H1 (cell line): ENCODE measurements at regions not wholly inside any gene's neighbourhood (a gene's known extent, or its start where the extent isn't known, plus 50 kb on each side); places are given as distances from the start of the nearest gene placed in this dataset.

Experiments used
- ASH2L ChIP-seq: fragments of 200-600, 300-600 bp; sonication (generic); IDR thresholded peaks from one replicate; pipeline ENCODE4 v1.7.1; 2017; ENCODE audit warnings: low read length
- ATF3 ChIP-seq: IDR thresholded peaks from 2 replicates; pipeline ENCODE4 v1.6.1; 2011; ENCODE audit warnings: low read depth, mild to moderate bottlenecking, low read length; ENCODE audit not compliant: insufficient read depth
- BACH1 ChIP-seq: IDR thresholded peaks from 2 replicates; pipeline ENCODE4 v1.6.1; 2012; ENCODE audit warnings: low read length, improper control_type of control experiment
- CHD7 ChIP-seq: fragments of 300-600 bp; sonication (generic); IDR thresholded peaks from 2 replicates; pipeline ENCODE4 v1.7.1; 2012; ENCODE audit warnings: low read length, moderate library complexity, mild to moderate bottlenecking, inconsistent platforms; ENCODE audit not compliant: insufficient replicate concordance
- CTBP2 ChIP-seq: IDR thresholded peaks from 2 replicates; pipeline ENCODE4 v1.7.0; 2011; ENCODE audit warnings: borderline replicate concordance, mild to moderate bottlenecking, moderate library complexity, mixed read lengths, low read length; ENCODE audit not compliant: insufficient read depth, insufficient read length
- FOSL1 ChIP-seq: IDR thresholded peaks from 2 replicates; pipeline ENCODE4 v1.6.1; 2011; ENCODE audit warnings: mild to moderate bottlenecking, low read depth, low read length, moderate library complexity; ENCODE audit not compliant: insufficient read depth
- MAX ChIP-seq: IDR thresholded peaks from 2 replicates; pipeline ENCODE4 v1.6.1; 2012; ENCODE audit warnings: inconsistent platforms
- POLR2AphosphoS5 ChIP-seq: IDR thresholded peaks from 2 replicates; pipeline ENCODE4 v1.6.1; 2011; ENCODE audit warnings: low read depth, low read length
- RBBP5 ChIP-seq: IDR thresholded peaks from 2 replicates; pipeline ENCODE4 v1.7.1; 2012; ENCODE audit warnings: low read depth, mild to moderate bottlenecking, inconsistent platforms, low read length, moderate library complexity, borderline replicate concordance
- ZNF274 ChIP-seq: IDR thresholded peaks from 2 replicates; pipeline ENCODE4 v1.7.0; 2012; ENCODE audit warnings: low read length, borderline replicate concordance; ENCODE audit errors: extremely low read depth

GRCh38 chr13:80671773-80672172 lies 330.8 kb upstream of the SPRY2 start (continued):
- TF ChIP-seq CHD7 (no peak), ZNF274 (no peak), ATF3 (no peak), POLR2AphosphoS5 (no peak), CTBP2 (no peak), RBBP5 (no peak), ASH2L (no peak), MAX (no peak), BACH1 (no peak), FOSL1 (no peak)
